ENCODE measurements at regions not wholly inside any gene's neighbourhood (a gene's known extent, or its start where the extent isn't known, plus 50 kb on each side); places are given as distances from the start of the nearest gene placed in this dataset.

DNA sequence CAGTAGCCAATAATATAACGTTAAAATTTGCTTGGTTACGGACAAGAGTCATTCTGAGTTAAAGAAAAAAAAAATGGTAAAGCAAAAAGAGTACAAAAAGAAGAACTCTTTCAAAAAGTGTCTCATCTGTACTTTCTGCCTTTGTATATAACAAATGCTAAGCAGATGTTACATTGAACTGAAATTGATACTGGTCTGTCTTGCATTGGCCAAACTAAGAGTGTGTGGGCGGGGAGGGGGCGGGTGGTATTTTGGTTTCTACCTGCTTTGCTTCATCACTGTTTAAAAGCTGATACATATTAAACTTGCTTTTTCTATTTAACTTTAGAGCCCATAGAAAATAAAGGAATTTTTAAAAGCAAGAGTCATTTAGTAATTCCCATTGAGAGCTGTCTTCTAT, 215.0 kb upstream of the THBS1 start:
- DNase-seq, result no peak

DNA sequence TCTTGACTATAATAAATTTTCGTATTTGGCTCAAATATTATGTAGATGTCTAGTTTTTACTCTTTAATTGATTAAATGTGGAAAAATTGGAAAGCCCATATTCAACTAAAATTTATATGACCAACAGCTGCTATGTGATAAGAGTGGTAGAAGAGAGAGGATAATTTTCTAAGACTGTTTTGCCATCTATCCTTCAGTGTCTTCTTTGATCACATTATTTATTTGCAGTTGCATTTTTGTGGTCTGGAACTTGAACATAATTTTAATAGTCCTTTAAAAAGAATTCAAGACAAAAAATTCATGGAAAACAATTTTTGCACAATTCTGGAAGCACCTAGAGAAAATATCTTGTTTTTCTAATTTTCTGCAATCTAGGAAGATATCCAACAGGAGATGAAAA, 213.3 kb upstream of the THBS1 start:
- no peak for DNase-seq

DNA sequence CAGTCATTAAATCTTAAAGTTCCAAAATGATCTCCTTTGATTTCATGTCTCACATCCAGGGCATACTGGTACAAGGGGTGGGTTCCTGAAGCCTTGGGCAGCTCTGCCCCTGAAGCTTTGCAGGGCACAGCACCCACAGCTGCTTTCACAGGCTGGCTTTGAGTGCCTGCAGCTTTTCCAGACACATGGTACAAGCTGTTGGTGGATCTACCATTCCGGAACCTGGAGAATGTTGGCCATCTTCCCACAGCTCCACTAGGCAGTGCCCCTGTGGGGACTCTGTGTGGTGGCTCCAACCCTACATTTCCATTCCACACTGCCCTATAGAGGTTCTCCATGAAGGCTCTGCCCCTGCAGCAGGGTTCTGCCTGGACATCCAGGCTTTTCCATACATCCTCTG, 211.1 kb upstream of the THBS1 start:
- DNase-seq, result no peak

DNA sequence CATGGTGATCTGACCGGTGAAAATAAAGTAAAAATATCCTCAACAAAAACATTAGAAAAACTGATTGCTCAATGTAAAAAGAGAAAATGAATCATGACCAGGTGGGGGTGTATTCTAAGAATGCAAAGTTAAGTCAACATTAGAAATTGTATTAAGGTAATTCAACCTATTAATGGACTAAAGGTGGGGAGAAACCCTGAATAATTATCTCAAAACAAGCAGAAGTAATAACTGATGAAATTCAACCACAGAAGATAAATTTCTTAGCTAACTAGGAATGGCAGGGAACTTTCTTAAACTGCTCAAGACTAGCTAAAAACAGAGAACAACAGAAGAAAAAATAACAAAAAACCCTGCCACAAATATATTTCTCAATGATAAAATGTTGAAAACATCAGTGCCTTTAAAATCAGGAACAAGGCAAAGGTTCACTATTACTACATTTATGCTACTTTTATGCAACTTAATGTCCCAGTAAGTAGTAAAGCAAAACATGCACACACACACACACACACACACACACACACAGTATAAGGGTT, 204.4 kb upstream of the THBS1 start:
- no peak for DNase-seq

DNA sequence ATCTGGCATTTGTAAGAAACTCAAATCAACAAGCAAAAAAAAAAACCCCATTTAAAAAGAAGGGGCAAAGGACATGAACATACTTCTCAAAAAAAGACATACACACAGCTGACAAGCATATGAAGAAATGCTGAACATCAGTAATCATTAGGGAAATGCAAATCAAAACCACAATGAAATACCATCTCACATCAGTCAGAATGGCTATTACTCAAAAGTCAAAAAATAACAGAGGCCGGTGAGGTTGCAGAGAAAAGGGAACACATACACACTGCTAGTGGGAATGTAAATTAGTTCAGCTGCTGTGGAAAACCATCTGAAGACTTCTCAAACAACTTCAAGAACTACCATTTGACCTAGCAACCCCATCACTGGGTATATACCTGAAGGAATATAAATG, 199.4 kb upstream of the THBS1 start:
- DNase-seq, result no peak

DNA sequence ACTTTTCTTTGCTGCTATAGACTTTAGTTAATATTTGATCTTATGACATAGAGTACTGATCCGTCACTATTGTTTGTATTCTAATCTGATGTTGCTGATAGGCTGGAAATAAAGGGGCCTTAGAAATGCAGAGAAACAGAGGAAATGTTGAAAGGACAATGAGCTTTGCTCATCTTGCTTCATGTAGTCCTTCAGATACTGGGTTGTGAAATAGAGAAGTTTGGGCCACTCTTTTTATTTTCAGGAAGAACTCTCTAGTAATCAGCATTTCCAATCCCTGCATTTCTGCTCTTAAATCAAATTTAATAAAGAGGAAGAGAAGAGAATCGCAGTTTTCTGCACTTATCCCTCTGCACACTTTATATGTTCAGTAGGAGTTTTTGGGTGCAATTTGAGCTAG, 192.8 kb upstream of the THBS1 start:
- no peak for DNase-seq

DNA sequence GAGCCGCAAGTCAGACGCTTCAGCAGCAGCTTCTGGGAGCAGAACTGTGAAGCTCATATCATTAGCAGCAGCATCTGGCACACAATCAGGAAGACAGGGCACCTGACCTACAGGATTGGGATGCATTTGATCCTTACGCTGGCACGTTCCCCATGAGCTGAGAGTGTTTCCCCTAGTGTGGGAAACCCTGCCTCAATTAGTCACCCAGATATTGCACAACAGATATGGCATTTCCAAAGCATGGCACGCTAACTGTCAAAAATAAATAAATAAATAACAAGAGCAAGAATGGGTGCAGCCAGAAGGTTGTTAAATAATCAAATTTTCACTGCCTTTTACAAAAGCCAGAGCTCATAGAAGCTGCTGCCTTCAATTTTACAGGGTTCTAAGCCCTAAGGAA, 189.6 kb upstream of the THBS1 start:
- no peak for DNase-seq

DNA sequence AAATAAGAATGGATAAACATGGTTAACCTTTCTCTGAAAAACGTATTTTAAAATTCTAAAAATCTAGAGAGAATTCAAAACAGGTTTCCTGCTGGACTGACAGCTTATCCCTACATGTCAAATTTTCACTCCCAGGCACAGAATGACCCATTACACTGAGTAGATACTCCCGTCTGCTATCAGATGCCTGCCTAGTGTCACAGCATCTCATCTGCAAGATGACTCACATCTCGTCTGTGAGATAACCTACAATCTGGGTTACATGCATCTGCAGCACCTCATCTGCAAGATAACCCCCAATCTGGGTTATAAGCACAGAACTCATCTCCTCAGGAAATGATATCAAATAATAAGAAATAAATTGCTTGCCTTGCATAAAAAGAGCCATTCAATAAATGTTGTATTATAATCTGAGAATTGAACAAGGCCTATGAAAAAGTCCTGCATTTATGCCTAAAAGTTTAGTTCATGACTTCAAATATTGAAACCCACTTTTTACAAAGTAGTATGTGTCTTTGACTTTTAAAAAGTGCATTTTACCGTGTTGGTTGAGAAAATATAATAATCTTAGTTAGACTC, 188.3 kb upstream of the THBS1 start:
- DNase-seq, result no peak

DNA sequence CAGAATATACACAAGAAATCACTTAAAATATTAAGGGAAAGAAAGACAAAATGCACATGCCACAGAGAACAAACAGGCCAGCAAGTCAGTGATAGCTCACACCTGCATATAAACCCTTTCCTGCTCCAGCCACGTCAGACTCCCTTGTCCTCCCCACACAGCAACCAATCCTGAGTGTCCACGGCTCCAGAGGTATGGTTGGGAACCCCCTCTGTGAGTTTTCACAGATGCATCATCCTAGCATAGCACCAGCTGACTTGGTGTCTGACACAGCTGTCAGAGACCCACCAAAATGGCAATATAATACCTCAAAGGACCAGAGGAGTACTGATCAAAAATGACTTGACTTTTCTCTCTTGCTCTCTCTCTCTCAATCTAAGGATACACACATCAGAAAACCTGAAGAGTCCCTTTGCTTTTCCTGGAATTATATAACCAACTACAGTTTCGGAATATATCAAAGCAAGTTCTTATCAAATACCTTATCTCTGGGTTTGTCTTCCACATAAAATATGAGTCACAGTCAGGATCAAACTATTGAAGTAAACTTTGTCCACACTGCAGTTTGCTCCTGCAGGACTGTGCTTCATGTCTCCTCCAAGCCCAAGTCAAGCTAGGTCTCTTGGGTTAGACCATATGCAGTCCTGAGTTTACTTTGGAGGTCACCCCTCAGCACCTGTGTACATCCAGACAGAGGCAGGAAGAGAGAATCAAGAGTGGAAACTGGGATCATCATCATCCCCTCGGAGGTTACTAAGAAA, 187.1 kb upstream of the THBS1 start:
- no peak for DNase-seq

DNA sequence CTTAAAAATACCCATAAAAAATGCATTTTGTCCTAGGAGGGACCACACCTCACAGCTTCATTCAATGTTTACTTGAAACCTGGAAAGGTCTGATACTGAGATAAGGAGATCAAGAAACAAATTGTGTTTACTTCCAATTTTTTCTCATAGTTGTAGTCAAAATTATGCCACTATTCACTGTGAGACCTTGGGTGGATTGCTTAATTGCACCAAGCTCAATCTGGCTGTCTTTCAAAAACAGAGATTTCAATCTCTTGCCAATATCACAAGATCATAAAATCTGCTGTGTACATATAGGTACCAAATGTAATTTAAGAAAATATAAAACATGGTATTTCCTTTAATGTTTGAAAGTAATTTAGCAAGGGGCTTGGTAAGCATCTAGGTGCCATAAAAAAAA, 186.4 kb upstream of the THBS1 start:
- no peak for DNase-seq

DNA sequence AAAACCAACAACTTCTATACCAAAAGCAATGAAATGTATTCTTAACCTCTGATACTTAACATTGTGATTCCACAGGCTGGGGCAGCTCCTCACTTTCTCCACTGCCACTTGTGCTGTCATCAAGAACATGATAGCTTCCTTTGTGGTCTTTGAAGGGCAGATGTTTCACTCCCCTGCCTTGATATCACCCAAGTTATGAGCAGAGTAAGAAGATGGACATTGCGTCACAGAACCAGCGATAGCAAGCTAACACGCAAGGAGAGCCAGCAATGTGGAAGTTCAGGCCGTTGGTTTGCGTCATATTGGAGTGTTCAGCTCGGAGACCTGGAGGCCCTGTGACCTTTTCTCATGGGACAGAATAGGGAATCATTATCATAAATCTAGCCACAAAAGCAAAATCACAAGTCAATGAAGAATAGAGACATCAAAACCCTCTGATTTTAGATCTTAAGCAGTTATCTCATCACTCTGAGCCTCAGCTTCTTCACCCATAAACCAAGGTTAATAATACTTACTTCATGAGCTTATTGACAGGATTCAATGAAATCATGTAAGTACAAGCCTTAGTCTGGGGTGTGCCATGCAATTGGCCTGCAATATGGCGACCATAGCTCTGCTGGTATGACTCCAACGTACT, 183.8 kb upstream of the THBS1 start:
- no peak for DNase-seq

DNA sequence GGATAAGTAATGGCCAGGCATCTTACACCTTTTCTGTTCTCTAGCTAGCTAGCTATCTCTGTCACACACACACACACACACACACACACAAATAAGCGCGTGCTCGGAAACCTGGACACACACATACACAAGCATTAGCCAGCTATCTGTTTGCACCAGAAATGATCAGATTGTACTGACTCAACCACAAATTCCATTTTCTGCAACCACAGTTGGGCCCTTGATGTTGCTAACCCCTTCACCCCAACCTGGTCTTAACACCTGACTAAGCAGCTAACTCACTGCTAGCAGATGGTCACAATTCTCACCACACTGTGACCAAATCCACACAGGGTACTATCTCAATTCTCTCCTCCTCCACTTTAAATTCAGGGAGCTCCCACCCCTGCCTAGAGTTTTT, 183.0 kb upstream of the THBS1 start:
- no peak for DNase-seq

DNA sequence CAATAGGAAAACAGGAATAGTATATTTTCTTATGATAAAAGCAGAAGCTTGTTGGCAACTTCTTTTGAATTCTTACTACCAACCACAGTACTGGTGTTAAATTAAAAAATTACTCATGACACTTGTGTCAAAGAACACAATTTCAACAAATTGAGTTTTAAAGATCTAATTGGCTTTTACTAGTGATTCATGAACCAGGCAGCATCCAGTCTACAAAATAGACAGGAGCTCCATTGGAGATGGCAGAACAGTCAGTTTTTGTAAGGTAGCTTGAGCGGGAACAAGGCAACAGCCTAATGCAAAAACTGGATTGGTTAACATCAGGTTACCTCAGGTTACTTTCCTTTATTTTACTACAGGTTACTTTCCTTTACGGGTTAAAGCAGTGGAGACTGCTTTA, 181.3 kb upstream of the THBS1 start:
- no peak for DNase-seq

DNA sequence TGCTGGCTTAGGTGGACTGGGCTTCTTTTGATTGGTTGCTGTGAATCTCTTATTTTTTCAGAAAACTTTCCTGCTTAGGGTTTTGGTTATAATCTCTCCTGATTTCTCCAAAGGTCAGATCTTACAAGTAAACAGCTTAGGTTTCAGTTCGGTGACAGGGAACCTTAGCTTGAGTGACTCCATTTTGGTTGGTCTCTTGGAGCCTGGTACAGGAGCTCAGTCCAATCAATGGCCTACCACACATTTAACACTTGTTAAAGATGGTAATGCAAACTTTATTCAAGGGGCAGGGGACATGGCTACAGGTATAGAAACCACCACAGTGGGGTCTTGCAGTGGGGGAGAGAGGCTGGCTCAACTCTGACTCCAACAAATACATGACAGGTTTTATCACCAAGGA, 180.9 kb upstream of the THBS1 start:
- no peak for DNase-seq

DNA sequence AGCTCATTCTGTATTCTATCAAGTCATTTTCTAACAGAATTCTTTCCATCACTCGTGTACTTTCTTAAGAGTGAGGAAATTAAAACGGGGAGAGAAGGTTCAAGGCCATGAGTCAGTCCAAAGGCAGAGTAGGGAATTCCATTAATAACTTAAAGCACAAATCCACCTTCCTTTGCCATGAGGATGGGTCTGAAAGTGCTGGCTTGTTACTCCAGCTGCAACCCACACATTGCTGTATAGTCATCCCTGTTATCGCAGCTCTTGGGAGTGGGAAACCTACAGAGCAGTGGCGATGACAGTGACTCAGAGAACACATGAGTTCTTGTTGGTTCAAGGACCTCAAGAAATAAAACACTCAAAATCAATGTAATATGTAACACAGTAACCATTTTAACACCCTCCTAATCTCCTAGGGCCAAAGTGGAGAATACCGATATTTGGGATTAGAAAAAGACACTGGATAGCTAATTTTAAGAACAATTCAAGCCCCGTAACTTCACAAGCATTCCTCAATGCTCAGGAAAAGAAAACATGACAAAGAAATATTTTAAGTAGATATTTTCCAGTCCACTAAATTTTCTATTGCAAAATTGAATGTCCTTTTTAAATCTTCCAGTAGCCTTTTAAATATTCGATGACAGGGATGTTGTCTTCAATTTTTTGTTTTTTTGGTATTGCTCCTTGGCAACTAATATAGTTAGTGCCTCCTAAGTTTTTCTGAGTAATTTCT, 179.9 kb upstream of the THBS1 start:
- no peak for DNase-seq

DNA sequence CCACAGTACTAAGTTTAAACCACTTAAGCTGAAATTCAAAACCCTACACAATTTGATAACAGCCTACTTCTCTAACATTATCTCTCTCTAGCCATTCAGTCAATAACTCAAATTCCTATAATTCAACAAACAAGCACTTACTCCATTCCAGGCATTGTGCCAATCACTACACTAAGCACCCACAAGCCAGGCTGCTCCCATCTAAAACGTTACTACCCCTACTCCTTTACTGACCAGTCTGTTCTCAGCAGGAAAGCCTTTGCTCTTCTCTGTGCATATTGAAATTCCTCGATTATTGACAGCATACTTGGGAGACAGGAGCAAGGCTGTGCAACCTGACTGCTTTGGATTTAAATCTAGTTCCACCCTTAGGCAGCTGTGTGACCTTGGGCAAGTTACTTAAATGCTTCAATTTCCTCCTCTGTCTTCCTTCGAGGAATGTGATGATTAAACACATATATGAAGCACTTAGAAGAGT, 177.2 kb upstream of the THBS1 start:
- DNase-seq, result no peak

DNA sequence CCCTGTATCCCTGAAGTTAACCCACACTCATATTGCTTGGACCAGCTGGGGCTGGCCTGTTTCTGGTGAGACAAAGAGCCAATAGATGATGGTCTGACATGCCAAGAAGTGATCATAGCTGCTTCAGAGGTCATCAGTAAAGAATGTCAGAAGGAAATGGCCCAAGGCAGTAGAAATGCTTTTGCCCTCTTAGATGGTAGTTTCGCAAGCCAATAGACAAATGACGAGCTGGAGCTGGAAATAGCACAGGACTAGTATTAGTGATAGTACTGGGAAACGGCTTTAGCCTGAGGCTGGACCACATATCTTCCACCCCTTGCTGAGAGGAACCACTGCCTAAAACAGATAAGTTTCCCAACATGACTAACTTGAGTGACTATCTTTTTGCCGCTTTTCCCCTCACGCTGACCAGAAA, 176.1 kb upstream of the THBS1 start:
- DNase-seq, result no peak

DNA sequence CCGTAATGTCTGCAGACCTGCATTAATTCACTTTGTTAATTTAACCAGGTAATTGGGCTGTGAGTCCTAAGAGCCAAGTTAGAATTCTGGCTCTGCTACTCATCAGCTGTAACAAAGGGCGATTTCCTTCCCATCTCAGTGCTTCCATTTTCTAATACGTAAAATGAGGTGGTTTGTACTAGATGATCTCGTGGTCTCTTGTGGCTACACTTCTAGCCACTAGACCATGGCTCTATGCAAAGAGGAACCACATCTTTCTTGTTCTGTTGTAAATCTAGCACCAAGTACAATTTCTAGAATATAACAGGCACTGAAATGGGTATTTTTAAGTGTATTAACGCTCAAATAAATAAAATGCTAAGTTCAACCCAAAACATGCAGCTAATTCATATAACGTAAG, 174.4 kb upstream of the THBS1 start:
- DNase-seq, result no peak

DNA sequence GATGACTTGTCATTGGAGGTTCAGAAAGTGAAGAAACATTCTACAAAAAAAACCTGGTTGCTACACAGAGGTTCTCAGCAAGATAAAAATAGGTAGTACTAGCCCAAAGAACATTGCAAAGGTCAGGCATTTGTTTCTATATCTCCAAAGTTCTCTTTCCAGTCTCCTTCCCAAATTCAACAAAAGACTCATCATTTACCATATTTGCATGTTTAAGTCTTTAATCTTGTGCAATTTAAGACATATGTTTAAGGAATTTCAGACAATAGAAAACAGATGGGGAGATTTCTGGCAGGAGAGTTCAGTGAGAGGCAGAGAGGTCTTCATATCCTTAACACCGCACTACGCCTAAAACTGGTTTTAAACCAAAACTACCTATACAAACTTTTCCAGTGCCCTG, 173.8 kb upstream of the THBS1 start:
- no peak for DNase-seq

DNA sequence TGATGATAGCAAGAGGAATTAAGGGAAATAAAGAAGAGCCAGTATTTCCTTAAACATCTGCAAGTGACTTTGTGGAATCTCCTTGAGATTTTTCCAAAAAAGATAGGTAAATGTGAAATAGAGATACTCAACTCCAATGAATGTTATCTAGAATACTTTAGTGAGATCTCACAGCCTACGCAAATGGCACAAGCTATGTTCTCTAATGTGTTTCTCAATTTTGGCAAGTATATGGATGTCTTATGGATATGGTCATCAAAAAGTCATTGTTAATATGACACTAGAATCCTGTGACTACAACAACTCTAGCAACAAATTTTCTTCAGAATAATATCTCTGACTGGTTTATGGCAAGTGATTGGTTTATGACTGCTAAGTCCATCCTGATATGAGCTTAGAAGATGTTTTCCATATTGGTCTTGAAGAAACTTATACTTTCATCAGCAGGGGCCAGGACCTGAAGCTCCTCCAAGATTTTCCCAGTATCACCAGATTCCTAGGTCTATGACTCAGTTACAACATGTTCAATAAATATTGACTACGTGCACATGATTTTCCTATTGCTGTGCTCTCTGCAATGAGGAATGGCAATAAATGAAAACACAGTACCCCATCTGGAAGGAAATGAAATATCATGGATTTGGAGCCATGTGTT, 170.9 kb upstream of the THBS1 start:
- DNase-seq, result no peak

DNA sequence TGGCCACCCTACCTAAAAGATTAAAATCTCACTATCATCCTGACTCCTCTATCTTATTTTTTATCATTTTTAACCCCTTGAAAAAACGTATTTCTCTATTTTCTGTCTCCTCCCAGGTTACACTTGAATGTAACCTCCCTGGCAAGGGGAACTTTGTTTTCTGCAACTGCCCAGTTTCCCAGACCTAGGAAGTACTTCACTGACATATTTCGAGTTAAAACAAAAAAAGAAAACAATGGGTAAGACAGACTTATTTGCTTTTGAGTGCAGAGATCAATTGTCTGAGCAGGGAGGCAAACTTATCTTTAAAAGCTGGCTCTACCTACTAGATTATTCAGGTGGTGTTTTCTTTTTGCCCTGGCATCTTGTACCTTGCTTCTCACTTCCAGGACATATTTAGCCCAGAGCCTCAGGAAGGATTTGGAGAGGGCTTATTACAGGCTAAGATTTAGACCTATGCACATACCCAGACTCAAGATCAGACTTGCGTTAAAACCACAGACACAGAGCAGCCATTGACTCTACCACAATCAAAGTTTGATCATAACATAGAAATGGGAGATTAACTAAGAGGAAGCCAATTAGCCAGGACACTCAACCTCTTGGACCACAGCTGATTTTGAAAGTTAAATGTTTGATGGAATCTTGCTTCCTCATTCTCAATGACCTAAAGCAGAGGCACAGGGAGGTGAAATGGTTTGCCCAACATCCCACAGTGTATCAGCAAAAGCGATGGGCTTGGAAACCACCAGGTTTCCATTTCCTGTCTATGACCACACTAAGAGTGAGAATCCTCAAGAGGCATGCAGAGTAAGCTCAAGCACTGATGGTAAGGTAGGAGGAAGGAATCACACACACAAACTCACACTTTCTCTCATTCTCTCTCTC, 169.5 kb upstream of the THBS1 start:
- DNase-seq, result no peak

DNA sequence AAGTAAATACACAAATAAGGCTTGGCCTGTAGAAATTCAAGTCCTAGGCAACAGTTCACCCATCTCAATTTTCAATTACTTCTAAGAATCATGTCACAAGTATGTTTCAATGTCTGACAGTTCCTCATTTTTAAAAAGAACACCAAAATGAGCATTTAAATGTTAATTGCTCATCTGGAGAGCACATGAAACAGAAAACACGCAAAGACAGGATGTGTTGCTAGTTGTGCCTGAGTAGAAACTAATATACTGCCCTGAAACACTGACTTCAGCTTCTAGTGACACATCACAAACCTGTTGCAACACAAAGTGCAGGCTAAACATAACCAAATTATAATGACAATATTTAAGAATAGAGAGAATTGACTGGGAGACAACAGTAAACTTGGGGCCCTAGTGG, 167.3 kb upstream of the THBS1 start:
- no peak for DNase-seq

Measured in activated CD4-positive, alpha-beta T cell treated with anti-CD3 and anti-CD28 coated beads for 4 hours (primary cell).